HG03095 (cell line): ENCODE measurements at regions not wholly inside any gene's neighbourhood (a gene's known extent, or its start where the extent isn't known, plus 50 kb on each side); places are given as distances from the start of the nearest gene placed in this dataset.

Experiments
- ATAC-seq: cut with Tn5 transposase; IDR thresholded peaks from one replicate; pipeline ENCODE4 v1.9.1; 2021; ENCODE audit warnings: moderate library complexity; ENCODE audit not compliant: unreplicated experiment

- ATAC-seq = no peak
Measured at GRCh38 chr2:139963863-139964355, 1183.7 kb upstream of the NXPH2 start.

- ATAC-seq = no peak
Measured at GRCh38 chr2:139949242-139949972, 1169.2 kb upstream of the NXPH2 start.

DNA sequence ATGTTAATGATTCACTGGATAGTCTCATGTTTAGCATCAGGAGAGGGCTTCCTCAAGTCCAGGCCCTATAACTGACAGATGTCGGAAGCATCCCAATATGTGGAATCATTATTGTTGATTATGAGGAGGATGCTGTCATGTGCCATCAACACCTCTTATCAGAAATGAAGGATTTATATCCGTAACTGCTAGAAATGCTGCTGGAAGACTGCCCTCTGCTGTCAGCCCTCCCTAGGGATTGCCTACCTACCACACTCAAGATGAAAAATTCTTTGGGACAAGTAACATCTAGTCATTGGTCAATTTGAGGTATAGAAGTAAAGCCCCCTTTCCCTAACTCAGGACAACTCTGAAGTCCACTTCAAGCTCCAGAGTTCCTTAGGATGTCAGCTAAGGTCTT, 1166.5 kb upstream of the NXPH2 start:
- no peak for ATAC-seq

GRCh38 chr2:139940686-139941085, 1160.5 kb upstream of the NXPH2 start:
- no peak for ATAC-seq

GRCh38 chr2:139925903-139926302, 1145.7 kb upstream of the NXPH2 start:
- no peak for ATAC-seq

DNA sequence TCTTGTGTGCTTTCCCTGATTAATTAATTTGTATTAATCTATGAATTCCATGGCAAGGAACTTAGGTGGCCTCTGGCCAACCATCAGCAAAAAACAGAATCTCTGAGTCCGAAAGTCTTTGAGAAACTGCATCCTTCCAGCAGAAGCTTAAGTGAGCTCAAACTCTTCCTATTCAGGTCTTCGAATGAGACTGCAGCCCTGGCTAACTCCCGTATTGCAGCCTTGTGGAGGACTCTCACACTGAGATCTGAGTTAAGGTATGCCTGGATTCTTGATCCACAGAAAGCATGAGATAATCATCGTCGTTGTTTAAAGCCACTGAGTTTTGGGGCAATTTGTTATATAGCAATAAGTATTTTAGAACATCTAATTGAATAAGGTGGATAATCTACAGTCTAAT, 1143.9 kb upstream of the NXPH2 start:
- no peak for ATAC-seq

DNA sequence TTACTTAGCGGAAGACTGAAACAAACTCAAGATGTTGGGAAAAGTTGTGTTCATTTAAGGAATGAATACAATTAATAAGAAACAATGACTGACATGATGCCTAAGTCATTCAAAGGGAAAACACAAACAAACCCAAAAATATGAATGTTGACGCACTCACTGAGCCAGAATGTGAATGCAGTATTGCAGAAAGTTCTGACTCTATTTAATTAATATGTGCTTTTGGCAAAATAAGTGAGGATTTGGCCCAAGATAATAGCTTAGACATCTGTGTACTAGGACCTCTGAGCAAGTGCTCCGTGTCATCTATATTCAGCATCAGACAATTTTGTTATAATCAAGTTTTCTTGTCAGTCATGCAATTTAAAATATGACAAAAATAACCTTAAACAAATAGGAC, 1138.8 kb upstream of the NXPH2 start:
- no peak for ATAC-seq

GRCh38 chr2:139917690-139918384, 1137.6 kb upstream of the NXPH2 start:
- no peak for ATAC-seq

DNA sequence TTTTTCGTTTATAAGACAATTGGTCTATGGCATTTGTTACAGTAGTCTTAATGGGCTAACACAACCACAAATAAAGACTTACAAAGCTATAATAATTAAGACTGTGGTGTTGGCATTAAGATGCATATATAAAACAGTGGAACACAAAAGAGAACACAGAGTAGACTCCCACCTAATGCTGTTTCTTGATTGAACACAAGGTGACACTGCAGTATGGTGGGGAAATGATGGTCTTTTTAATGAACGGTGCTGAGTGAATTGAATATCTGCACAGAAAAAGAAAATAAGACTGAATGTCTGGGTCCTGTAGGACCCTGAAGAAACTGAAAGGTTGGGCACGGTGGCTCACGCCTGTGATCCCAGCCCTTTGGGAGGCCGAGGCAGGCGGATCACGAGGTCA, 1136.6 kb upstream of the NXPH2 start:
- no peak for ATAC-seq

- ATAC-seq = no peak
Measured at GRCh38 chr2:139911160-139911559, 1131.0 kb upstream of the NXPH2 start.

DNA sequence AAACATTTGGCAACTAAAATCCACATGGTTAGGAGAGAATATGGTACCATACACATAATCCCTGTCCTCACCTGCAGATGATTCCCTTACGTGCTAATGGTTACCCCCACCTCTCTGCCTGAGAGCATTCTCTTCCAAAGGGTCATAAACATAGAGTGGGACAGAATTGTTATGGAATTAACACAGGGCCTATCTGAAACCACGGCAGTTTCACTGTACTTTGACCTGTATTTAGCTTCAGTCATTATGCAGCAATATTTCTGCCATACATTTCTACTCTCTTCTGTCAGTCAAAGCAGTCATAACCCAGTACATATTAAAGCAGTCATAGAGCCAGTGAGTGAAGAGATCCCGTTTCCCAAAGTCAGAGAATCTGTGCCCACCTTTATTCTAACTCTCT, 1128.9 kb upstream of the NXPH2 start:
- ATAC-seq = no peak

DNA sequence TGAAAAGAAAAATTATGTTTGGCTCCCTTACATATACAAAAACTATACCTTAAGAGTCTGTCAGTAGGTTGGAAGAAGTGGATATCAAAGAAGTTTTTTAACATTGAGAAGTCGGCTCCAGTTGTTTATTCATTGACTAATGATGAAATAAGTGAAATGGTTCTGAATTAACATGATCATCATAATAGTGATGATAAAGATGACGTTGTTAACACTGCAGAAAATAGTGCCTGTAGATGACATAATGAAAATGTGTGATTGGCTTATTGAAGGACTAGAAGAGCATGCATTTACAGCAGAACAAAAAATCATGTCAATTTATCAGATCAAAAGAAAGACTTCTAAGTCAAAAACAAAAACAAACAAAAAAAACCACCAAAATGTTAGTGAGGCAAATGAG, 1125.4 kb upstream of the NXPH2 start:
- ATAC-seq = no peak

- ATAC-seq = no peak
Measured at GRCh38 chr2:139891636-139892035, 1111.4 kb upstream of the NXPH2 start.

GRCh38 chr2:139885921-139886498, 1105.8 kb upstream of the NXPH2 start:
- ATAC-seq = no peak

- no peak for ATAC-seq
Measured at GRCh38 chr2:139876964-139877363, 1096.8 kb upstream of the NXPH2 start.

GRCh38 chr2:139876321-139876720, 1096.1 kb upstream of the NXPH2 start:
- ATAC-seq = no peak

GRCh38 chr2:139872503-139872902, 1092.3 kb upstream of the NXPH2 start:
- ATAC-seq = no peak

DNA sequence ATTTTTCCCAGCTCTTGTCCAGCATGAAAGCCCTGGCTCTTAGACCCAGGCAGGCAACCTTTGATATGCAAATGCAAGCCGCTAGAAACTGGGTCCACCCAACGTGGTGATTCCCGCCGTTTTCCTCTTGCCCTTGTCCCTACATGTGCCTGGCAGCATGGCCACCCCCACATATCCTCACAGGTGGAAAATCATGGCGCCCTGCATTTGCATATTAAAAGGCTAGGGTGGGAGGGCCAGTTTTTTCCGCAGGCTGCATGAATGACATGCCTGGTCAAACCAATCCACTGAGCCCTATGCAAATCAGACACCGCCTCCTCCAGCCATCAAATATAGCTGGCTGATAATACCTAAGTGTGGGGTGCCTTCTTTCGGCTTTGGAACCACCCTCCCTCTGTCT, 1091.8 kb upstream of the NXPH2 start:
- ATAC-seq = no peak

GRCh38 chr2:139867601-139868226, 1087.5 kb upstream of the NXPH2 start:
- ATAC-seq = no peak

DNA sequence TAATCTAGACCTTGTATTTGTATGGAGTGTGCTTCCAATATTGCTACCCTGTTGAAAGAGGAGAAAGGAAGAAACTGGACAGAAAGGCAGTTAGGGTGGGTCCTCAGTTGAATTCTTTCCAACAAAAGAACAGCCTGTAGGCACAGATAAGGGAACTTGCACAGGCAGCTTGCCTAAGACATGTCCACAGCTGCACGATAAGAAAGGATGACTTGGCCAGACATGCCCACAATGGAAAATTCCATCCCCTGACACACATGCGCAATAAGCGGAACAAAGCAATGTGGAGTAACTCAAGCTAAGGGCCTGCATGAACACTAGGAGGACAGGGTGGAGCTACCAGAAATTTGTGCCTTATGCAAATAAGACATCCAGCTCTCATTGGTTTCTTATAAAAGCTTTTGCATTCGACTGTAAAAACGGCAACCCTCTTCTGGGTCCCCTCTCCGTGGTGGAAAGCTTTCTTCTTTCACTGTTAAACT, 1084.7 kb upstream of the NXPH2 start:
- ATAC-seq = no peak

GRCh38 chr2:139854769-139855483, 1074.7 kb upstream of the NXPH2 start:
- ATAC-seq = no peak
